ENCODE measurements at regions not wholly inside any gene's neighbourhood (a gene's known extent, or its start where the extent isn't known, plus 50 kb on each side); places are given as distances from the start of the nearest gene placed in this dataset.
A peak's percentile ranks its signal among the peaks of the same experiment; 100 is the strongest.

- TF ChIP-seq ARID2 (IDR thresholded peaks at IDR 0.05) (no peak), NCOR1 (IDR thresholded peaks at IDR 0.05) (peak; percentile 94), CBX5 (IDR thresholded peaks at IDR 0.05; ENCODE audit: borderline replicate concordance, low read depth) (no peak), POLR3G (IDR thresholded peaks at IDR 0.05; ENCODE audit: extremely low read depth, insufficient read length, insufficient replicate concordance) (no peak), SMARCE1 (IDR thresholded peaks at IDR 0.05) (peak; percentile 94; the same call in 1 of the 2 replicates), ARID4B (CRISPR knock-in tag; IDR thresholded peaks at IDR 0.05) (no peak), ELF1 (tag; IDR thresholded peaks at IDR 0.05) (no peak), ZNF695 (CRISPR knock-in tag; IDR thresholded peaks at IDR 0.05) (no peak), SRSF3 (IDR thresholded peaks at IDR 0.05; ENCODE audit: insufficient read depth, low read length) (no peak), RFX7 (CRISPR knock-in tag; IDR thresholded peaks at IDR 0.05) (no peak), CGGBP1 (CRISPR knock-in tag; IDR thresholded peaks at IDR 0.05) (no peak), NFE2 (IDR thresholded peaks at IDR 0.05; ENCODE audit: low read depth) (no peak), ZNF586 (CRISPR knock-in tag; conservative IDR thresholded peaks at IDR 0.05) (no peak), DEAF1 (CRISPR knock-in tag; IDR thresholded peaks at IDR 0.05) (no peak), SNAPC5 (CRISPR knock-in tag; IDR thresholded peaks at IDR 0.05) (no peak), HMGN3 (IDR thresholded peaks at IDR 0.05; ENCODE audit: borderline replicate concordance, extremely low read depth, insufficient read length, low read depth, low read length) (peak; percentile 87), NR2C2 (CRISPR knock-in tag; IDR thresholded peaks at IDR 0.05) (no peak), NR2C2 (tag; IDR thresholded peaks at IDR 0.05) (no peak)
- TF ChIP-seq, protein P1, sequence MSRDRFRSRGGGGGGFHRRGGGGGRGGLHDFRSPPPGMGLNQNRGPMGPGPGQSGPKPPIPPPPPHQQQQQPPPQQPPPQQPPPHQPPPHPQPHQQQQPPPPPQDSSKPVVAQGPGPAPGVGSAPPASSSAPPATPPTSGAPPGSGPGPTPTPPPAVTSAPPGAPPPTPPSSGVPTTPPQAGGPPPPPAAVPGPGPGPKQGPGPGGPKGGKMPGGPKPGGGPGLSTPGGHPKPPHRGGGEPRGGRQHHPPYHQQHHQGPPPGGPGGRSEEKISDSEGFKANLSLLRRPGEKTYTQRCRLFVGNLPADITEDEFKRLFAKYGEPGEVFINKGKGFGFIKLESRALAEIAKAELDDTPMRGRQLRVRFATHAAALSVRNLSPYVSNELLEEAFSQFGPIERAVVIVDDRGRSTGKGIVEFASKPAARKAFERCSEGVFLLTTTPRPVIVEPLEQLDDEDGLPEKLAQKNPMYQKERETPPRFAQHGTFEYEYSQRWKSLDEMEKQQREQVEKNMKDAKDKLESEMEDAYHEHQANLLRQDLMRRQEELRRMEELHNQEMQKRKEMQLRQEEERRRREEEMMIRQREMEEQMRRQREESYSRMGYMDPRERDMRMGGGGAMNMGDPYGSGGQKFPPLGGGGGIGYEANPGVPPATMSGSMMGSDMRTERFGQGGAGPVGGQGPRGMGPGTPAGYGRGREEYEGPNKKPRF (IDR thresholded peaks at IDR 0.05; ENCODE audit: low read depth, low read length) = no peak
- TF ChIP-seq, protein P2, sequence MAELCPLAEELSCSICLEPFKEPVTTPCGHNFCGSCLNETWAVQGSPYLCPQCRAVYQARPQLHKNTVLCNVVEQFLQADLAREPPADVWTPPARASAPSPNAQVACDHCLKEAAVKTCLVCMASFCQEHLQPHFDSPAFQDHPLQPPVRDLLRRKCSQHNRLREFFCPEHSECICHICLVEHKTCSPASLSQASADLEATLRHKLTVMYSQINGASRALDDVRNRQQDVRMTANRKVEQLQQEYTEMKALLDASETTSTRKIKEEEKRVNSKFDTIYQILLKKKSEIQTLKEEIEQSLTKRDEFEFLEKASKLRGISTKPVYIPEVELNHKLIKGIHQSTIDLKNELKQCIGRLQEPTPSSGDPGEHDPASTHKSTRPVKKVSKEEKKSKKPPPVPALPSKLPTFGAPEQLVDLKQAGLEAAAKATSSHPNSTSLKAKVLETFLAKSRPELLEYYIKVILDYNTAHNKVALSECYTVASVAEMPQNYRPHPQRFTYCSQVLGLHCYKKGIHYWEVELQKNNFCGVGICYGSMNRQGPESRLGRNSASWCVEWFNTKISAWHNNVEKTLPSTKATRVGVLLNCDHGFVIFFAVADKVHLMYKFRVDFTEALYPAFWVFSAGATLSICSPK (IDR thresholded peaks at IDR 0.05; ENCODE audit: borderline replicate concordance) = no peak
Observed at GRCh38 chr10:120145107-120145506, 252.6 kb downstream of the SEC23IP start (continued).
